ENCODE measurements at regions not wholly inside any gene's neighbourhood (a gene's known extent, or its start where the extent isn't known, plus 50 kb on each side); places are given as distances from the start of the nearest gene placed in this dataset.

- Histone ChIP-seq H3K4me3 (ENCODE audit: low read depth in 1 of 3, low read length in 3 of 3) (no peak overlapping the region), H3K9me3 (ENCODE audit: control insufficient read depth in 2 of 2, insufficient read depth in 1 of 2, low read depth in 1 of 2, low read length in 1 of 2) (peaks cover 0 to 13% of the 10 kb centered on the region in 2 donors), H3K27me3 (ENCODE audit: control insufficient read depth in 3 of 3, insufficient read depth in 3 of 3, low read length in 3 of 3) (no peaks in the 10 kb centered on the region), H3K36me3 (ENCODE audit: control insufficient read depth in 3 of 3, insufficient read depth in 2 of 3, low read depth in 1 of 3, low read length in 3 of 3) (no peaks in the 10 kb centered on the region), H3K4me1 (ENCODE audit: control insufficient read depth in 3 of 3, insufficient read depth in 2 of 3, low read depth in 1 of 3, low read length in 2 of 3) (no peaks in the 10 kb centered on the region), H3K27ac (ENCODE audit: low read depth in 1 of 3, low read length in 2 of 3) (no peak overlapping the region)
- FAIRE-seq: no peak
- no peak for DNase-seq
- WGBS, 3 donors: 29 to 48% (median 45%) methylated on average over 1 of the region's 1 CpG
These were observed 223.9 kb upstream of the VEGFC start for GRCh38 chr4:177016541-177017141.

- WGBS, 3 donors: 66 to 73% (median 70%) methylated on average over 3 of the region's 3 CpGs
- H3K9me3 ChIP-seq (ENCODE audit: control insufficient read depth in 2 of 2, insufficient read depth in 1 of 2, low read depth in 1 of 2, low read length in 1 of 2): no peaks in the 10 kb centered on the region
- H3K4me1 ChIP-seq (ENCODE audit: control insufficient read depth in 3 of 3, insufficient read depth in 2 of 3, low read depth in 1 of 3, low read length in 2 of 3): no peaks in the 10 kb centered on the region
- H3K27ac ChIP-seq (ENCODE audit: low read depth in 1 of 3, low read length in 2 of 3): no peak overlapping the region
- FAIRE-seq (no peak), DNase-seq (no peak)
- no peaks in the 10 kb centered on the region for H3K27me3 ChIP-seq (ENCODE audit: control insufficient read depth in 3 of 3, insufficient read depth in 3 of 3, low read length in 3 of 3)
- no peak overlapping the region for H3K4me3 ChIP-seq (ENCODE audit: low read depth in 1 of 3, low read length in 3 of 3)
- no peaks in the 10 kb centered on the region for H3K36me3 ChIP-seq (ENCODE audit: control insufficient read depth in 3 of 3, insufficient read depth in 2 of 3, low read depth in 1 of 3, low read length in 3 of 3)
These were observed 231.2 kb upstream of the VEGFC start for GRCh38 chr4:177023951-177024350.

GRCh38 chr4:177032341-177032740, 239.6 kb upstream of the VEGFC start:
- Histone ChIP-seq H3K36me3 (ENCODE audit: control insufficient read depth in 3 of 3, insufficient read depth in 2 of 3, low read depth in 1 of 3, low read length in 3 of 3) (no peaks in the 10 kb centered on the region), H3K4me1 (ENCODE audit: control insufficient read depth in 3 of 3, insufficient read depth in 2 of 3, low read depth in 1 of 3, low read length in 2 of 3) (no peaks in the 10 kb centered on the region), H3K4me3 (ENCODE audit: low read depth in 1 of 3, low read length in 3 of 3) (no peak overlapping the region), H3K27me3 (ENCODE audit: control insufficient read depth in 3 of 3, insufficient read depth in 3 of 3, low read length in 3 of 3) (no peaks in the 10 kb centered on the region), H3K27ac (ENCODE audit: low read depth in 1 of 3, low read length in 2 of 3) (no peak overlapping the region), H3K9me3 (ENCODE audit: control insufficient read depth in 2 of 2, insufficient read depth in 1 of 2, low read depth in 1 of 2, low read length in 1 of 2) (no peaks in the 10 kb centered on the region)
- WGBS, 3 donors: 29 to 63% (median 40%) methylated on average over 1 of the region's 1 CpG
- FAIRE-seq (no peak), DNase-seq (no peak)

GRCh38 chr4:177033135-177033534, 240.4 kb upstream of the VEGFC start:
- no peak for FAIRE-seq
- no peak overlapping the region for H3K27ac ChIP-seq (ENCODE audit: low read depth in 1 of 3, low read length in 2 of 3)
- WGBS, 3 donors: 62 to 65% (median 64%) methylated on average over 3 of the region's 3 CpGs

GRCh38 chr4:177033632-177034031, 240.9 kb upstream of the VEGFC start:
- no peak for FAIRE-seq
- DNase-seq: no peak
- Histone ChIP-seq H3K9me3 (ENCODE audit: control insufficient read depth in 2 of 2, insufficient read depth in 1 of 2, low read depth in 1 of 2, low read length in 1 of 2) (no peaks in the 10 kb centered on the region), H3K27ac (ENCODE audit: low read depth in 1 of 3, low read length in 2 of 3) (no peak overlapping the region), H3K4me3 (ENCODE audit: low read depth in 1 of 3, low read length in 3 of 3) (no peak overlapping the region), H3K4me1 (ENCODE audit: control insufficient read depth in 3 of 3, insufficient read depth in 2 of 3, low read depth in 1 of 3, low read length in 2 of 3) (no peaks in the 10 kb centered on the region), H3K36me3 (ENCODE audit: control insufficient read depth in 3 of 3, insufficient read depth in 2 of 3, low read depth in 1 of 3, low read length in 3 of 3) (no peaks in the 10 kb centered on the region), H3K27me3 (ENCODE audit: control insufficient read depth in 3 of 3, insufficient read depth in 3 of 3, low read length in 3 of 3) (no peaks in the 10 kb centered on the region)
- 82 to 84% (median 83%) methylated on average over 1 of the region's 1 CpG for WGBS, 3 donors

More at GRCh38 chr4:177033135-177033534, 240.4 kb upstream of the VEGFC start:
- Histone ChIP-seq H3K27me3 (ENCODE audit: control insufficient read depth in 3 of 3, insufficient read depth in 3 of 3, low read length in 3 of 3) (no peaks in the 10 kb centered on the region), H3K4me1 (ENCODE audit: control insufficient read depth in 3 of 3, insufficient read depth in 2 of 3, low read depth in 1 of 3, low read length in 2 of 3) (no peaks in the 10 kb centered on the region), H3K4me3 (ENCODE audit: low read depth in 1 of 3, low read length in 3 of 3) (no peak overlapping the region), H3K36me3 (ENCODE audit: control insufficient read depth in 3 of 3, insufficient read depth in 2 of 3, low read depth in 1 of 3, low read length in 3 of 3) (no peaks in the 10 kb centered on the region), H3K9me3 (ENCODE audit: control insufficient read depth in 2 of 2, insufficient read depth in 1 of 2, low read depth in 1 of 2, low read length in 1 of 2) (no peaks in the 10 kb centered on the region)
- no peak for DNase-seq

- WGBS, 3 donors: 89 to 94% (median 90%) methylated on average over 4 of the region's 4 CpGs
- no peak overlapping the region for H3K27ac ChIP-seq (ENCODE audit: low read depth in 1 of 3, low read length in 2 of 3)
- no peaks in the 10 kb centered on the region for H3K36me3 ChIP-seq (ENCODE audit: control insufficient read depth in 3 of 3, insufficient read depth in 2 of 3, low read depth in 1 of 3, low read length in 3 of 3)
- no peak for DNase-seq
- no peaks in the 10 kb centered on the region for H3K27me3 ChIP-seq (ENCODE audit: control insufficient read depth in 3 of 3, insufficient read depth in 3 of 3, low read length in 3 of 3)
- no peak overlapping the region for H3K4me3 ChIP-seq (ENCODE audit: low read depth in 1 of 3, low read length in 3 of 3)
- FAIRE-seq: no peak
- no peaks in the 10 kb centered on the region for H3K9me3 ChIP-seq (ENCODE audit: control insufficient read depth in 2 of 2, insufficient read depth in 1 of 2, low read depth in 1 of 2, low read length in 1 of 2)
- no peaks in the 10 kb centered on the region for H3K4me1 ChIP-seq (ENCODE audit: control insufficient read depth in 3 of 3, insufficient read depth in 2 of 3, low read depth in 1 of 3, low read length in 2 of 3)
These were observed 248.6 kb upstream of the VEGFC start for GRCh38 chr4:177041356-177041755.

- no peak overlapping the region for H3K4me3 ChIP-seq (ENCODE audit: low read depth in 1 of 3, low read length in 3 of 3)
- no peaks in the 10 kb centered on the region for H3K36me3 ChIP-seq (ENCODE audit: control insufficient read depth in 3 of 3, insufficient read depth in 2 of 3, low read depth in 1 of 3, low read length in 3 of 3)
- no peaks in the 10 kb centered on the region for H3K9me3 ChIP-seq (ENCODE audit: control insufficient read depth in 2 of 2, insufficient read depth in 1 of 2, low read depth in 1 of 2, low read length in 1 of 2)
- 34 to 47% (median 41%) methylated on average over 11 of the region's 11 CpGs for WGBS, 3 donors
- H3K27ac ChIP-seq (ENCODE audit: low read depth in 1 of 3, low read length in 2 of 3): no peak overlapping the region
- peak; percentile 51 to 59 for DNase-seq
- FAIRE-seq: no peak
- no peaks in the 10 kb centered on the region for H3K4me1 ChIP-seq (ENCODE audit: control insufficient read depth in 3 of 3, insufficient read depth in 2 of 3, low read depth in 1 of 3, low read length in 2 of 3)
- no peaks in the 10 kb centered on the region for H3K27me3 ChIP-seq (ENCODE audit: control insufficient read depth in 3 of 3, insufficient read depth in 3 of 3, low read length in 3 of 3)
These were observed 254.5 kb upstream of the VEGFC start for GRCh38 chr4:177047070-177047850.

GRCh38 chr4:177047851-177048174, 255.1 kb upstream of the VEGFC start:
- no peaks in the 10 kb centered on the region for H3K27me3 ChIP-seq (ENCODE audit: control insufficient read depth in 3 of 3, insufficient read depth in 3 of 3, low read length in 3 of 3)

More at GRCh38 chr4:177047851-177048174, 255.1 kb upstream of the VEGFC start:
- H3K27ac ChIP-seq (ENCODE audit: low read depth in 1 of 3, low read length in 2 of 3): no peak overlapping the region
- no peak for DNase-seq
- H3K36me3 ChIP-seq (ENCODE audit: control insufficient read depth in 3 of 3, insufficient read depth in 2 of 3, low read depth in 1 of 3, low read length in 3 of 3): no peaks in the 10 kb centered on the region
- H3K4me3 ChIP-seq (ENCODE audit: low read depth in 1 of 3, low read length in 3 of 3): no peak overlapping the region
- WGBS, 3 donors: 0% methylated on average over 1 of the region's 1 CpG
- H3K9me3 ChIP-seq (ENCODE audit: control insufficient read depth in 2 of 2, insufficient read depth in 1 of 2, low read depth in 1 of 2, low read length in 1 of 2): no peaks in the 10 kb centered on the region
- H3K4me1 ChIP-seq (ENCODE audit: control insufficient read depth in 3 of 3, insufficient read depth in 2 of 3, low read depth in 1 of 3, low read length in 2 of 3): no peaks in the 10 kb centered on the region
- no peak for FAIRE-seq

Measured in small intestine (tissue), 7 donors.